T-helper 1 cell treated with Interleukin-12 subunit alpha and Interleukin-12 subunit beta and Interleukin-4 antibody, amounts not matched to agents 30 μg/mL and 1 μg/mL, for 36 hours (primary cell): ENCODE measurements at regions not wholly inside any gene's neighbourhood (a gene's known extent, or its start where the extent isn't known, plus 50 kb on each side); places are given as distances from the start of the nearest gene placed in this dataset.

Experiments
- H3K27ac Mint-ChIP-seq: one replicate; pipeline ENCODE4 v1.8.0; 2021; ENCODE audit warnings: mild to moderate bottlenecking, mixed read lengths
- H3K27me3 Mint-ChIP-seq: one replicate; pipeline ENCODE4 v1.8.0; 2021; ENCODE audit warnings: low read depth, mixed read lengths
- H3K36me3 Mint-ChIP-seq: one replicate; pipeline ENCODE4 v1.8.0; 2021; ENCODE audit warnings: low read depth, mixed read lengths
- H3K4me1 Mint-ChIP-seq: one replicate; pipeline ENCODE4 v1.8.0; 2021; ENCODE audit warnings: low read depth, mixed read lengths
- H3K4me3 Mint-ChIP-seq: one replicate; pipeline ENCODE4 v1.8.0; 2021; ENCODE audit warnings: mild to moderate bottlenecking, moderate library complexity, mixed read lengths
- H3K9me3 Mint-ChIP-seq: one replicate; pipeline ENCODE4 v1.8.0; 2021; ENCODE audit warnings: mixed read lengths

- H3K36me3 Mint-ChIP-seq = no peaks in the 10 kb centered on the region
- H3K4me3 Mint-ChIP-seq = no peak overlapping the region
- no peaks in the 10 kb centered on the region for H3K9me3 Mint-ChIP-seq
- H3K27me3 Mint-ChIP-seq = peaks cover 32% of the 10 kb centered on the region
- H3K27ac Mint-ChIP-seq = no peak overlapping the region
- H3K4me1 Mint-ChIP-seq = no peaks in the 10 kb centered on the region
These were observed 76.8 kb upstream of the AKR1E2 start for GRCh38 chr10:4749271-4749574.

GRCh38 chr10:4748491-4749270, 77.3 kb upstream of the AKR1E2 start:
- Mint-ChIP-seq H3K27me3 (peaks cover 36% of the 10 kb centered on the region), H3K36me3 (no peaks in the 10 kb centered on the region), H3K27ac (no peak overlapping the region), H3K4me1 (no peaks in the 10 kb centered on the region), H3K9me3 (no peaks in the 10 kb centered on the region), H3K4me3 (no peak overlapping the region)

GRCh38 chr10:4742217-4742616, 83.8 kb upstream of the AKR1E2 start:
- no peak overlapping the region for H3K4me3 Mint-ChIP-seq
- no peaks in the 10 kb centered on the region for H3K4me1 Mint-ChIP-seq
- H3K27me3 Mint-ChIP-seq = peaks cover 21% of the 10 kb centered on the region
- H3K36me3 Mint-ChIP-seq = no peaks in the 10 kb centered on the region
- H3K9me3 Mint-ChIP-seq = no peaks in the 10 kb centered on the region
- H3K27ac Mint-ChIP-seq = no peak overlapping the region

- H3K36me3 Mint-ChIP-seq = no peaks in the 10 kb centered on the region
- H3K4me1 Mint-ChIP-seq = no peaks in the 10 kb centered on the region
- H3K9me3 Mint-ChIP-seq = no peaks in the 10 kb centered on the region
- no peak overlapping the region for H3K27ac Mint-ChIP-seq
- H3K27me3 Mint-ChIP-seq = peaks cover 16% of the 10 kb centered on the region
- H3K4me3 Mint-ChIP-seq = no peak overlapping the region
These were observed 85.5 kb upstream of the AKR1E2 start for GRCh38 chr10:4740471-4740870.

GRCh38 chr10:4736608-4737007, 89.4 kb upstream of the AKR1E2 start:
- Mint-ChIP-seq H3K27ac (no peak overlapping the region), H3K9me3 (no peaks in the 10 kb centered on the region), H3K4me3 (no peak overlapping the region), H3K36me3 (no peaks in the 10 kb centered on the region), H3K4me1 (no peaks in the 10 kb centered on the region), H3K27me3 (peaks cover 5% of the 10 kb centered on the region)

- no peaks in the 10 kb centered on the region for H3K9me3 Mint-ChIP-seq
- no peak overlapping the region for H3K4me3 Mint-ChIP-seq
- no peaks in the 10 kb centered on the region for H3K36me3 Mint-ChIP-seq
- H3K4me1 Mint-ChIP-seq = no peaks in the 10 kb centered on the region
- no peak overlapping the region for H3K27ac Mint-ChIP-seq
- peaks cover 5% of the 10 kb centered on the region for H3K27me3 Mint-ChIP-seq
These were observed 89.8 kb upstream of the AKR1E2 start for GRCh38 chr10:4736183-4736582.

GRCh38 chr10:4733843-4734224, 92.2 kb upstream of the AKR1E2 start:
- Mint-ChIP-seq H3K36me3 (no peaks in the 10 kb centered on the region), H3K9me3 (no peaks in the 10 kb centered on the region), H3K4me1 (no peaks in the 10 kb centered on the region), H3K27me3 (peaks cover 5% of the 10 kb centered on the region), H3K27ac (no peak overlapping the region), H3K4me3 (no peak overlapping the region)

- Mint-ChIP-seq H3K27me3 (no peaks in the 10 kb centered on the region), H3K4me1 (no peaks in the 10 kb centered on the region), H3K27ac (no peak overlapping the region), H3K4me3 (no peak overlapping the region), H3K9me3 (no peaks in the 10 kb centered on the region), H3K36me3 (no peaks in the 10 kb centered on the region)
These were observed 92.7 kb upstream of the AKR1E2 start for GRCh38 chr10:4733150-4733842.

- Mint-ChIP-seq H3K27me3 (no peaks in the 10 kb centered on the region), H3K4me3 (no peak overlapping the region), H3K36me3 (no peaks in the 10 kb centered on the region), H3K9me3 (no peaks in the 10 kb centered on the region), H3K27ac (no peak overlapping the region), H3K4me1 (no peaks in the 10 kb centered on the region)
These were observed 95.0 kb upstream of the AKR1E2 start for GRCh38 chr10:4730998-4731397.

- H3K36me3 Mint-ChIP-seq = no peaks in the 10 kb centered on the region
- no peaks in the 10 kb centered on the region for H3K4me1 Mint-ChIP-seq
- peaks cover 3% of the 10 kb centered on the region for H3K27me3 Mint-ChIP-seq
These were observed 99.9 kb upstream of the AKR1E2 start for GRCh38 chr10:4725917-4726606.

GRCh38 chr10:4723860-4724259, 102.1 kb upstream of the AKR1E2 start:
- Mint-ChIP-seq H3K4me3 (no peak overlapping the region), H3K9me3 (no peaks in the 10 kb centered on the region), H3K4me1 (no peaks in the 10 kb centered on the region), H3K27ac (no peak overlapping the region), H3K36me3 (no peaks in the 10 kb centered on the region), H3K27me3 (peaks cover 4% of the 10 kb centered on the region)

More at GRCh38 chr10:4725917-4726606, 99.9 kb upstream of the AKR1E2 start:
- no peak overlapping the region for H3K27ac Mint-ChIP-seq
- no peak overlapping the region for H3K4me3 Mint-ChIP-seq
- H3K9me3 Mint-ChIP-seq = no peaks in the 10 kb centered on the region

GRCh38 chr10:4721999-4722753, 103.8 kb upstream of the AKR1E2 start:
- H3K27ac Mint-ChIP-seq = no peak overlapping the region
- no peak overlapping the region for H3K4me3 Mint-ChIP-seq
- H3K36me3 Mint-ChIP-seq = no peaks in the 10 kb centered on the region
- no peaks in the 10 kb centered on the region for H3K4me1 Mint-ChIP-seq
- H3K9me3 Mint-ChIP-seq = no peaks in the 10 kb centered on the region
- peaks cover 5% of the 10 kb centered on the region for H3K27me3 Mint-ChIP-seq

- Mint-ChIP-seq H3K27ac (no peak overlapping the region), H3K27me3 (peaks cover 7% of the 10 kb centered on the region), H3K4me1 (no peaks in the 10 kb centered on the region), H3K36me3 (no peaks in the 10 kb centered on the region), H3K4me3 (no peak overlapping the region), H3K9me3 (no peaks in the 10 kb centered on the region)
These were observed 105.5 kb upstream of the AKR1E2 start for GRCh38 chr10:4720463-4720862.

- Mint-ChIP-seq H3K4me3 (no peak overlapping the region), H3K9me3 (no peaks in the 10 kb centered on the region), H3K4me1 (no peaks in the 10 kb centered on the region), H3K36me3 (no peaks in the 10 kb centered on the region), H3K27ac (no peak overlapping the region), H3K27me3 (peaks cover 10% of the 10 kb centered on the region)
These were observed 106.3 kb upstream of the AKR1E2 start for GRCh38 chr10:4719671-4720070.
